HG03520 (cell line): ENCODE measurements at regions not wholly inside any gene's neighbourhood (a gene's known extent, or its start where the extent isn't known, plus 50 kb on each side); places are given as distances from the start of the nearest gene placed in this dataset.

ENCODE experiments used
- ATAC-seq: cut with Tn5 transposase; IDR thresholded peaks from one replicate; pipeline ENCODE4 v1.9.1; 2021; ENCODE audit warnings: mild to moderate bottlenecking, moderate library complexity; ENCODE audit not compliant: unreplicated experiment

DNA sequence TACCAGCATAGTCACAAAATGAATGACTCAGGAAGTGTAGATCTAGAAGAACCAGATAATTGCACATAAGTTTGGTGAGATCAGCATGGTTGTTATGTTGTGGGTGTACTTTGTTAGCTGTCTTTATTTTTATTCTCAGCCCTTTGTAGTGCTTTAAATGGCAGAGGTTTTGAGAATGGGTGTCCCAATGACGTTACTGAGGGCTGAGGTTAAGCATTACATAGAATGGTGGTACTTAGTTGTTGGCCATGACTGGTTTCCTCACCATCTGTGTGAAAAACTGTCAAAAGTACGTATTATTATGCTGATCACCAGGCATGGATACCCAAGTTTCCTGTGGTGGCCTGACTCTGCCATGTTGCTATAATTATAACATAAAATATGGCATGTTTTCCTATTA is 165.8 kb downstream of the UBE2E3 start:
- no peak for ATAC-seq

DNA sequence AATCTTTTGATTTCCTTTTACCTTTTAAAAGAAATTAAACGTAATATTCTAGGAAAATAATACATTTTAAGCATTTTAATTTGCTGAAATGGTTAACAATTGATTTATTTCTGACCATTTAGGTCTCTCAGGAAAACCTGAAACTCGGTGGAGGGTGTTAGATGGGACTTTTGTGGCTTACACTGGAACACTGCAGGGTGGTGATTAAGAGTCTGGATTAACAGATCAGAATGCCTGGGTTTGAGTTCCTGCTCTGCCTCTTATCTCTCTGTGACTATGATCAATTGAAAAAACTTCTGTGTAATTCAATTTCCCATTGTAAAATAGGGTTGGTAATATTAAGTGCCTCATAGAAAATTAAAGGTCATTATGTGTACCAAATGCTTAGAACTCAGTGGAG is 168.7 kb downstream of the UBE2E3 start:
- ATAC-seq: no peak

DNA sequence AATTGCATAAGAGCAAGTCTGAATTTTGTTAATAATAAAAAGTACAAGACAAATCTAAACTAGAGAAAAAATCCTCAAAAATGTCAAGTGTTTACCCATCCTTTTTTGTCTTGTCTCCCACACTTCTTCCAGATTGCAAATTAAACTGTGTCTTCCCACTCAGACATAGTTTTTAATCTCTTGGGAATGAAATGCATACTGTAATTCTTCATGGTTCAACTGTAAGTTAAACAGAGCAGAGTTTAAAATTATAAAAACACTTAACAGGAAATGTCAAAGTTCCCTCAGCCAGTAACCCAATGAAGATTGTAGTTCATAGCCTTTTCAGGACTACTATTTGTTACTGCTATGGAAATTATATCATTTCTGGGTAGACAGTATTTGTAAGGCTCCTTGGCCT is 171.8 kb downstream of the UBE2E3 start:
- no peak for ATAC-seq

- ATAC-seq: no peak
Observed at GRCh38 chr2:181152701-181153100, 172.3 kb downstream of the UBE2E3 start.

DNA sequence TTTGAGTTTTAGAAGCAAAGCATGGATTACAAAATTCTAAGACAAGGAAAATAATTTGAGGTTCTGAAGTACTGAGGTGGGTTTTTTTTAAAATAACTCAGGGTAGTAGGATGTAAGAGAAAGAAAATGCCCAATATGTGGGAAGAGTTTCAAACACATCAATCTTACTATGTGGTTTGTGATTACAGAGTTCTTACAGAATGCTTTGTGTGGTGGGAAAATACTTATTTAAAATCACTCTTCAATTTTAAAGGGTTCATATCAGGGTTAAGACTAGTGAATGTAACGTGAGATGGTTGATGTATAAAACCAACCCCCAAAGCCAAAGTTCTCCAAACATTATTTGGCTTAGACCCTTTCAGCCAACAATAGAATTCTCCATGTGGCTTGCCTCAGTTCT is 173.5 kb downstream of the UBE2E3 start:
- ATAC-seq: no peak

DNA sequence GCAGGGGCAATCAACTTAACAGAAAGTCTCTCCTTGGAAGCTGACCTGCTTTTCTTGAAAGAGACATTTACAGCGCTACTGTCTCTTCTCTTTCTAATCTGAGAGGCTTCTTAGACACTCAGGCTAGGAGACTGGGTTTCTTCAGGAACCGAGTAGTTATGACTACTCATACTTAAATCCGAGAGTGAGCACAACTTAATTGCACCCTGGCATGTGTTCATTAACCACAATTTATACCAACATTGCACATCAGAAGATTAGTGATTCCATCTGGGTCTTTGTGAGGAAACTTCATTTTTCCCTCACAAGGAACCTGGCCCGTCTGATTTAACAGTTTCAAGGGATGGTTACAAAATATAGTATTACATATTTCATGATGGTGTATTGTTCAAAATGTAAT is 176.9 kb downstream of the UBE2E3 start:
- no peak for ATAC-seq

DNA sequence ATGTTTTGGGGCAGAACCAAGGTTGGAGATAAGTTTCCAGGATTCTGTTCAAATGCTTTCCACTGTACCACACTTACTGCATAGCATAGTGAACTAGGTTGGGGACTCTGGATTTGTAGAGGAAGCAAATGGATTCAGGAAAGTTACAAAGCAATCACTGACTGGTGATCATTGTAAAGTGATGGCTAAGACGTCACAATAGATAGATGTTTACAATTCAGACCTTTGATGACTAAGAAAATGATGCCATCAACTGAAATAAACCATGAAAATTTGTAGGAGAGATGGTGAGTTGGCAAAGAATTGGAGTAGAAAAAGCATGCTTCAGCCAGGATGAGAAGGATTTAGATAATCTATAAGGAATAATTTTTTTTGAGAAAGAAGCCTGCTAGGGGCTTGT is 178.0 kb downstream of the UBE2E3 start:
- ATAC-seq: no peak

DNA sequence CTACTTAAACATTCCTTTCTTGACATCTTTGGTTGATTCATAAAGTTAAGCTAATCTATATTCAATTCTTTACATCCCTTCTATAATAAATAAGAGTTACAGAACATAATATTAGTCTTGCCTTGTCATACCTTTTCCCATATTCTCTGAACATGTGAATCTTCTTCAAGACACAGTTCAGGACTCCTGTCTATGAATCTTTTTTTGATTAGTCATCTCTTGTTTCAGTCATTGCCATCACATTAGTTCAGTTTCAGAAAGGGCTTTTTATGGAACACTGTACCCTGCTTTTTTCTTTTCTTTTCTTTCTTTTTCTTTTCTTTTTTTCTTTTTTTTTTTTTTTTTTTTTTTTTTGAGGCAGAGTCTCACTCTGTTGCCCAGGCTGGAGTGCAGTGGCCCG is 181.2 kb downstream of the UBE2E3 start:
- ATAC-seq: no peak

GRCh38 chr2:181163139-181163538 is 182.7 kb downstream of the UBE2E3 start:
- no peak for ATAC-seq

DNA sequence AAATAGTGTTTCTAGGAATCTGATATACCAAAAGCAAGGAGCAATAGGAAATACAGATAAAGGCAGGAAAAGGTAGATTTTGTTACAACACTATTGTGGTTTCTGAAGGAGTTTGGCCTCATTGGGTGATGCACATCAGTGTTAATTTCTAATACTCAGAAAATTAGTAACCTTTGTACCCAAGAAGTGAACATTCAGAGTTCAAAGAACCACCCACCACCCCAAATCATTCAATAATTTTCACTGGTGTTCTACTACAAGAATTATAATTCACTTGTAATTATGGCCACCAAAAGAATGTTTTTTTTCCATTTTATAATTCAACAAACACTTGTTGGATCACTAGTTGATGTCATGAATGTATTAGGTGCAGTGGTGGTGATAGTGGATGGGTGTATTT is 183.3 kb downstream of the UBE2E3 start:
- no peak for ATAC-seq

DNA sequence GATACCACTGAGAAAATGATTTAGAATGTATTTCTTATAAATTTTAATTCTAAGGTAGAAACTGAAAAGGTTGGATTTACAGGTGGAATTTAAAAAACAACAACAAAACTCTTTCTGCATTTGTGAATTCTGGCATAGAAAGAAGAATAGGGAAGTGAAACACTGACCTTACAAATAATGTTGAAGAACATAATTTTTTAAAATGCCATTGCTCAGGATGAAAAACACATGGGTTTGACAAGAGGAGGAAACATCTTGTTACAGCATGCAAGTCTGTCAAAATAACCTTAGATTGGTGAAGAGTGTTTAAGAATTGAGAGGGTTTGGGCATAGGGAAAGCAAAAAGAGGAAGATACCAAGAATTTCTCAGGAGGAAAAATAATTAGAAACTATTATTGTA is 184.3 kb downstream of the UBE2E3 start:
- ATAC-seq: peak; percentile 76

DNA sequence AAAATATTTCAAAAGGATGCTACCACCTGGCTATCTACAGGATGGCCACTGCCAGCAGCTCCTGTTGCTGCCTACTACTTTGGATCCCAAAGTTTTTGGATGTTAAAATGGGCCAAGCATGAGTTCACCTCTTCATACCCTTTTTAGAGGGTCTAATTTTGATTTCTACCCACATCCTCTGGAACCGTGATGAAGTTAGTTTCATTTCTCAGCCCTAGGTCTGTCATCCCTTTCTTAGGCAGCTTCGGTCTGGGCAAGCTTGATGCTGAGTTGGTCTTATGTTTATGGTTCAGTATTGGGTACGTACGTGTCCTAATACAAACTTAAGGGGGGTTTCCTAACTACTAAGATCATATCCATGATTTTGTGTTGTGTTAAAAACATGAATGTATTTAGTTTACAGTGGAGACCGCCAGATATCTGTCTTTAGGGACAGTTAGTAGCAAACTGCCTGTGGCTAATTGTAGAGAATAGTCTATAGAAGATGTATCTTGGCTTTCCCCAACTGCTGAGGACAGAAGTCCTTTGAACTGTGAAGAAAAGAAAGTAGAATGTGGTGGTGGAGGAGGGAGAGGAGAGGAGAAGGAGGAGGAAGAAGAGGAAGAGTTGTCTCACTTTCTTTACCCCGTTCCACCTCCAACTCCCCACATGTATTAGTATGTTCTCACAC is 184.9 kb downstream of the UBE2E3 start:
- peak; percentile 60 for ATAC-seq

DNA sequence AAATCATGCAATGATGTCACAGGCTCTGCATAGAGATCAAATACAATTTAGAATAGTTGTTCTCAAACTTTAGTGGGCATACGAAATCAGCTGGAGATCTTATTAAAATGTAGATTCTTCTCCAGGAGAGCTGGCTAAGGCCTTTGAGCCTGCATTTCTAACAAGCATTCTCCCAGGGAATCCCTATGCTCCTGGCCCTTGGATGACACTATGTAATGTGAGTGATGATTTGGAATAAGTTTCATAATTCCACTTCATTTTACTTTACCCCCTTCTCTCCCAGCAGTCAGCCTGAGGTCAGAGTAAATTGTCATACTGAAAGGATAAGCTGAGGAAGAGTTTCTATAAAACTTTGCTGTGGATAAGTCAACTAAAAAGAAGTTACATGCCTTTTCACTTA is 189.1 kb downstream of the UBE2E3 start:
- no peak for ATAC-seq

DNA sequence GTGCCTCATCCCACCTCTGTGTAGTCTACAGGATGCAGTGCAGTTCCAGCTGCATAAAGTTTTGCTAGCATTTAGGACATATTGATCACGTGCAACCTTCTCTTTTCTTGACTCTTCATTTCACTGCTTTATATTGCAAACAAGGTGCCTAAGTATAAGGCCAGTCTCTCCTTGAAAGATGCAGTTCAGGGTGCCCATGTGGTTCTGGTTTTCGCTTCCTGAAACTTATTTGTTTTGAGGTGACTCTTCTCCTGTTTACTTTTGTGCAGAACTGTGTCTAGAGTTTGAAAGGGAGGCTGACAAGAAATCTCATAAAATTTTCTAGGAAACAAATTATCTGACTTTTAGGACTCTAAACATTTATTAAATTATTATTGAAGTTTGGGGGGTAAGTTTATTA is 189.9 kb downstream of the UBE2E3 start:
- no peak for ATAC-seq

DNA sequence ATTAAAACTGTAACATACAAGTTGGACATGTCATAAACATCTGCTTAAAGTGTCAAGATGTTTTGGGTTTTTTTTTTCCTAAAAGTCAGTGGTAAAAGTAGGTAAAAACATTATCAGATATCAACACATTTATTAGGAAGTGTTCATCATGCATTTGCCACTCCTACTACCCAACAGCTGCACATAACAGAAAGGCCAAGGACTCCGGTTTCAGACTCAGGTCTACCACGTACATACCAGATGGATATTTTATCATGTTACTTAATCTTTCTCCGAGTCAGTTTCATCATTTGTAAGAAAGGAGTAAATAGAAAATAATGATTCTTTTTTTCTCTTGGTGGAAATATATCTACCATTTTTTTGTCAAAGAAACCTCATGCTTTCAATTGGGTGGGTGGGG is 192.3 kb downstream of the UBE2E3 start:
- no peak for ATAC-seq

GRCh38 chr2:181174611-181175580 is 194.5 kb downstream of the UBE2E3 start:
- no peak for ATAC-seq

DNA sequence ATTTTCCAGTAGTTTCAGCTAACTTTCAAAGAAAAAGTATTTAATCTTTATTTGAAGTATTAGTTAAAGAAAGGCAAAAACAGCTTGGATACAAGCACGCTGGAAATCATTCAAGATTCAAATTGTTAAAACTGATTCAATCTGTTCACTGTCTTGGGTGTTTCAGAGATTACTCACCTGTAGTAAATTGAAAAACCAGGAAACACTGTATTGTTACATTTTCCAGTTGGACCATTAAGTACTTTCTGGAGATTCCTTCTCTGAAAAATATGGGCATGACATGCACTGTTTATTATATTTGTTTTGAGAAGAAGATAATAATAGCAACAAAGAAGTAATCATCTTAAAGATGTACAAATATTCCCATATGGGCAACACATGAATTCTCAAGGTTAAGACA is 196.1 kb downstream of the UBE2E3 start:
- ATAC-seq: no peak

GRCh38 chr2:181177376-181177775 is 197.0 kb downstream of the UBE2E3 start:
- ATAC-seq: no peak

GRCh38 chr2:181178130-181178529 is 197.7 kb downstream of the UBE2E3 start:
- peak; percentile 53 for ATAC-seq

DNA sequence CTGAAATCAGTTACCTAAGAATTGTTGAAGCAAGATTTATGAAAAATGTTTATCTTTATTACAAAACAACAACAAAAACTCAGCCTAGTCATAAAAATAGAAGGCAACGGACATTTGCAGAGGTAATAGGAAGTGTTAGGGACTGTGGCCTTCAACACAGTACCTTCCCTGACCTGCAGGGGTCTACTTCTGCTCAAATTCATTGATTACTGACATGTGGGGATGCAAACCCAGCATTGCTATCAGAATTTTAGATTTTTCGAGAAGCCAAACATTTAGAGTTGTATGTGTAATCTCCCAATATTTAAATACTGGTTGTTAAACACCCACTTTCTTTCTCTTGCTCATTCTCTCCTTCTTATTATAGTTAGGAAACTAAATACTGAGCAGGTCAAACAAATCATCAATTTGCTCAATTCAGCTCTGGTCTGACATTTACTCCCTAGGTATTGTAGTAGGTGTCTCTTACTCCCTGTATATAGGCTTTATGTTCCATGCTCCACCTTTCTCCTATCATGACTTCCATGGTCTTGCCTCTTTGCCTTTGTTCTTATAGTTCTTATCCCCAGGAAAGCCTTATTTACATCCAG is 198.5 kb downstream of the UBE2E3 start:
- peak; percentile 67 for ATAC-seq

DNA sequence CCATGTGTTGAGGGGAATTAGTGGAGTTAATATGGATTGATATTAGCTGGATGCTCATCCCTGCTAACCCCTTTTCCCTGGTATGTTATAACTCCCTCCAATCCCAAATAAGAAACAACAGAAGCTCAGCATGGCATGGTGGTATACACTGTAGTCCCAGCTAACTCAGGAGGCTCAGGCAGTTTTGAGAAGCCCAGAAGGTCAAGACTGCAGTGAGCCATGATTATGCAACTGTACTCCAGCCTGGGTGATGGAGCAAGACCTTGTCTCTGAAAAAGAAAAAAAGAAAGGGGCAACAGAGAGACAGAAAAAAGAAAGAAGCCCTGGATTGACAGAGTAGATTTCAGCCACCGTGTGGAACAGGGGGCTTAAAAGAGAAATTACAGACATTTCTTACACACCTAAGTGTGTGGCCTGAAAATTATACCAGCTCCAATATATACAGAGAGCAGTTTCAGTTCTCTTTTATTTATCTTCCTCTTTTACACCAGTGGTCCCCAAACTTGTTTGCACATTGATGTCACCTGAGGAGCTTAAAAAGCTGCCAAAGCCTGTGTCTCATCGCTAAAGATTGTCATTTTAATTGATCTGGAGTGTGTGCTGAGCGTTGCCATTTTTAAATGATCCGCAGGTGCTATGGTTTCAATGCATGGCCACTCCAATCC is 203.6 kb downstream of the UBE2E3 start:
- ATAC-seq: peak; percentile 97
